NCI-H774 (cell line): ENCODE measurements at regions not wholly inside any gene's neighbourhood (a gene's known extent, or its start where the extent isn't known, plus 50 kb on each side); places are given as distances from the start of the nearest gene placed in this dataset.

Experiments
- DNase-seq: peaks from one replicate; lab custom pipeline; 2025; lab: John Stamatoyannopoulos, UW

GRCh38 chr6:112725541-112726085 is 378.5 kb downstream of the RFPL4B start:
- no peak for DNase-seq

- DNase-seq: no peak
Observed at GRCh38 chr6:112735129-112735528, 388.0 kb downstream of the RFPL4B start.

GRCh38 chr6:112739766-112740165 is 392.6 kb downstream of the RFPL4B start:
- DNase-seq: no peak

DNA sequence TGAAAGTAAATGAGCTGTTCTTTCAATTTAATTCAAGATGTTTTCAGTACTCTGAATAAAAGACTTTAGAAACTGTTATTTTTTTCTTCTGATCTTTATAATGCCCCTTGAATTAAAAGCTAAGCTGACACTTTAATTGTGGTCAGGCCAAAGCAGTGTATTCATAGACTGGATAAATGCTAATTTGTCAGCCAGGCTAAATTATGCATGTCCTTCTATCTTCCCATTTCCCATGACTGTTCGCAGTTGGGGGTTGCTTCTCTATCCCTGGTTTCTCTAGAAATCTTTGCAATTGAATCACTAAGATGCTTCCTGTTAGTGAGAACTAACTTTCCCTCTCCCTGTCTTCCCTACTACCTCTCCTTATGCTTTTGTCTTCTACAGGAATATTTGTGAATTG is 396.2 kb downstream of the RFPL4B start:
- no peak for DNase-seq

DNA sequence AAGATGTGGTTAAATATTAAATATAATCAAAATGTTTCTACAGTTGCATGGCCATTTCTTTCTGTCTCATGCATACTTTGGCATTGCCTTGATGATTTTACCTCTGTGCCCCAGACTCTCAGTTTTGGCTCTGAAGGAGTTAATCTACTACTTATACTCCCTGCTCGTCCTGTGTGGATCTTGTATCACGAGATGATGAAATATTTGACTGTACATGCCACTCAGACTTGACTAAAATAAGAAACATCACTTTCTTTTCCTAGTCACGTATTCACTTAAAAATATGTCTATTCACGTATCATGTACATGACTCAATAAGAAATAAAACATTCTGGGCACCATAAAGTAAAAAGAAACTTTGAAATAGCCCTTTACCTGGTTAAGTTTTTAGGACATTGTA is 397.7 kb downstream of the RFPL4B start:
- DNase-seq: no peak

- no peak for DNase-seq
Observed at GRCh38 chr6:112745765-112746164, 398.6 kb downstream of the RFPL4B start.

DNA sequence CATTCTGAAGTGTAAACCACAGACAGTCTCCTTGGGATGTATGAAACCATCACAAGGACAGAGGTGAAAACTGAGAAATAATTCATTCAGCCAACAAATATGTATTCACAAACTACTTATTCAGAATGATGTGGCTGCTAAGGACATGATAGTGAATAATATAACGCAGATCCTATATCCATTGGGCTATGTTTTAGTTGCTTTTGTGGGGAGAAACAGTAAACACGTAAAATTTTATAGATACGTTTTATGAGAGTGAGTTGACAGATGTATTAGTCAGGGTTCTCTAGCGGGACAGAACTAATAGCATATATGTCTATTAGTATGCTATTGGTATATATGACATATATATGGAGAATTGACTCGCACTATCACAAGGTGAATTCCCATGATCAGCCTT is 402.5 kb downstream of the RFPL4B start:
- no peak for DNase-seq

- no peak for DNase-seq
Observed at GRCh38 chr6:112752305-112752704, 405.2 kb downstream of the RFPL4B start.

DNA sequence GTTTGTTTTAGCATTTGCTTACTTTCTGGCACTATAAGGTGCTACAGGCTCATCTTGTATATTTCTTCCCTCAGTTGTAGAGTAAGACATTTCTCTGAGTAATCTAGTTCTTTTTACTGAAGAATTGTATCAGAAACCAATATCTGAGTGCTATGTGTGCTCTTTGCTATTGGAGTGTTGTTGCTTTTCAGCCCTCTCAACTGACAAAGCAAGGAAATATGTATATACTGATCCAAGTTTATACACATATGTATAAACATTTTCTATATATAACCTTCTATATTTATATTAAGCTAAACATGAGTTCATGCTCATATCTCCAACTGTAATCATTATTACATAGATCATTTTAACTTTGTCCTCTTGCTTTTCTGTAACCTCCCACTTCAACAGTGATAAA is 405.7 kb downstream of the RFPL4B start:
- no peak for DNase-seq

DNA sequence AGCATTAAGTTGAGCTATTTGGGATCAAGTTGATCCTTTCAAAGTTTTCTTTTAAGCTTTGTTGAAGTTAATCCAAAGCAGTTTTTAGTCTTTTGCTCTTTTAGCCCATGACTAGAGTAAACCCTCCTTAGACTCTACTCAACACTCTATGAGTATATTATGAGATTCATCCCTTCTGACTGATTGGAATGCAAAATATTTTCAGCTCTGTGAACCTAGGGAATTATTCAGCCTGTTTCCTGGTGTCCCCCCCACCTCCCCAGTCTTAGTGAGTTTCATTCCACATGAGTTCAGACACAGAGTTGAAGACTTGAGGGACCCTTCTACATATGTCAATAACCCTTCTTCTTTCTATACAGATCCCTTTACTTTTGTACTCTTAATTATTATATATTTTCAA is 413.7 kb downstream of the RFPL4B start:
- DNase-seq: no peak

- no peak for DNase-seq
Observed at GRCh38 chr6:112761740-112762139, 414.6 kb downstream of the RFPL4B start.

- DNase-seq: no peak
Observed at GRCh38 chr6:112764377-112764776, 417.2 kb downstream of the RFPL4B start.

DNA sequence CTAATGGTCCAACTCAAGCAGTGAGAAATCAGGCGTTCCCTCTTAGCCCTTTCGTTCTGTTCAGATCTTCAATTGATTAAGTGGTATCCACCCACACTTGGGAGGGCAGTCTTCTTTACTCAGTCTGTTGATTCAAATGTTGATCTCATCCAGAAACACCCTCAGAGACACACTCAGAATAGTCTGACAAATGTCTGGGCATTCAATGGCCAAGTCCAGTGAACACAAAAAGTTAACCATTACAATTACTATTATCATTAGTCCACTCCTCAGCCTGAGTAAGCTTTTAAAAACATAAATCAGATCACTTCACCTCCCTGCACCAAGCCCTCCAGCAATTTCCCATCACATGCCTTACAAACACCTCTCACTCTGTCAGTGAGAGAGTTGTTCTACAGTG is 423.2 kb downstream of the RFPL4B start:
- DNase-seq: no peak

DNA sequence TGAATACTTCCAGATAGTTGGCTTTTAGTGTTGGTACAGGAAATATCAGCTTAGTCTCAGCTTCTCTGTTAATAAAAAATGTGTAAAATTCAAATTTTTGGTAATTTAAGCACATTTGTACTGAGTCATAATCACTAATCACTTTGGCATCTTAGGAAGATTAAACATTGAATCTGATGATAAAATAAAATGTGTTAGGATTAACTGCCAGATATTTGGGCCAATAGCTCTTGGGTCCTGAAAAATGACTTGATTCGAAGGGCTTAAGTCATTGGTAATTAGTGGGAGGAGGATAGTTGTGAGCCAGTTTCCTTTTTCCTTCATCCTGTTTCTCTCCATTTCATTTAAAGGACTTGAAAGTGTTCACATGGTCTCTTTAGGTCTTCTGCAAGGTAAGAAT is 426.1 kb downstream of the RFPL4B start:
- no peak for DNase-seq

GRCh38 chr6:112774319-112774718 is 427.2 kb downstream of the RFPL4B start:
- no peak for DNase-seq

GRCh38 chr6:112780498-112781096 is 433.5 kb downstream of the RFPL4B start:
- peak; percentile 17 for DNase-seq

GRCh38 chr6:112781241-112781640 is 434.1 kb downstream of the RFPL4B start:
- DNase-seq: no peak

DNA sequence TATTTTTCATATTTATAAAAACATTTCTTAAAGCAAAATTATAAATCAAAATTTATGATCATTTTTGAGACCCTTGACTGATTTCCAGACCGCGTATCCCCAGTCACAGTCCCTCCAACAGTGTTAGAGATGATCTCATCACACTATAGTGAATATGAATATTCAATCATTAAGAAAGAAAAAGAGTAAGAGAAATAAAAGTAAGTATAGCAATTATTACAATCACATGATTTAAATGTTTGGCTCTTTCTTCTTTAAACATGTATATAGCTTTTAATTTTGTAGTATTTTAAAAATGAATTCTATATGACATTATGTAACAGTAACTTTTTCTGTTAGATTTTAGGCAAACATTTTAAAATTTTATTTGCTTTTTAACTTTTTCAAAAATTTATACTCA is 438.3 kb downstream of the RFPL4B start:
- DNase-seq: no peak

- no peak for DNase-seq
Observed at GRCh38 chr6:112786801-112787200, 439.7 kb downstream of the RFPL4B start.

- no peak for DNase-seq
Observed at GRCh38 chr6:112787371-112787770, 440.2 kb downstream of the RFPL4B start.

- DNase-seq: no peak
Observed at GRCh38 chr6:112795316-112795715, 448.2 kb downstream of the RFPL4B start.

DNA sequence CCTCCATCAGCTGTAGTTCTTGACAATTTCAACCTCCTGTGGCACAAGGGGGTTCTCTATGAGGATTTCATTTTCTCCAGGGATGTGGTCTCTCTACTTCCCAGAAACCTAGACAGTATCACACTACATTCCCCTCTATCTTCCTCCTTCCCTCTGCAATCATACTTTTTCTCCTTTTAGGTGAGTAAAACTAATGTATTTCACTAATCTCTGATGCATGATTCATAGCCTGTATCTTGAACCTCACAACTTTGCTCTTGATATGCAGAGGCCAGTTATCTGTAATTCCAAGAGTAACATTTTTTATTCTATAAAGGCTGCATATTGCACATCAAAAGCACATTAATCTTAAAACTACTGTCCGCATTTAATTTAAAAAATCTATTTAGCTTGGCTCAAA is 449.6 kb downstream of the RFPL4B start:
- DNase-seq: no peak

- no peak for DNase-seq
Observed at GRCh38 chr6:112799889-112800288, 452.8 kb downstream of the RFPL4B start.

DNA sequence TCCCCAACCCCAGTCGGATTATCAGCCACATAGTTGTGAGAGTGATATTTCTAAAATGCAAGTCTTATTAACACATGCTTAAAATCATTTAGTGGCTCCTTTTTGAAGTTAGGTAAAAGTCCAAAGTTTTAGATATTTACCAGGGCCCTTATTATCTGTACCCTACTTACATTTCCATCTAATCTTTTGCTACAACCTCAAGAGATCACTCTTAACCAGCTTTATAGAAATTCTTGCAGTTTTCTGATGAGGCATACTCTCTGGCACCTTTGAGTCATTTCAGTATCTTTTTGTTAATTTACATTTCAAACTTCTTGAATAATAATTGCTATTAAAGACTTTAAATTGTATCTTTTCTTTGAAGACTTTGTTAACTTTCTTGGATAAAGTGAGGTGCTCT is 453.3 kb downstream of the RFPL4B start:
- DNase-seq: no peak
